NCI-H1694 (cell line): ENCODE measurements at regions not wholly inside any gene's neighbourhood (a gene's known extent, or its start where the extent isn't known, plus 50 kb on each side); places are given as distances from the start of the nearest gene placed in this dataset.

Experiments
- DNase-seq: peaks from one replicate; lab custom pipeline; 2025; lab: John Stamatoyannopoulos, UW

- DNase-seq, result no peak
Measured at GRCh38 chr6:113406048-113406695, 451.0 kb upstream of the MARCKS start.

GRCh38 chr6:113411011-113411410, 446.1 kb upstream of the MARCKS start:
- no peak for DNase-seq

GRCh38 chr6:113412589-113413357, 444.4 kb upstream of the MARCKS start:
- DNase-seq, result no peak

GRCh38 chr6:113414511-113414910, 442.6 kb upstream of the MARCKS start:
- DNase-seq, result peak; percentile 4

- DNase-seq, result no peak
Measured at GRCh38 chr6:113416170-113416569, 441.0 kb upstream of the MARCKS start.

- no peak for DNase-seq
Measured at GRCh38 chr6:113420290-113420689, 436.9 kb upstream of the MARCKS start.

- no peak for DNase-seq
Measured at GRCh38 chr6:113421997-113422396, 435.1 kb upstream of the MARCKS start.

GRCh38 chr6:113423956-113424355, 433.2 kb upstream of the MARCKS start:
- no peak for DNase-seq

- no peak for DNase-seq
Measured at GRCh38 chr6:113425977-113426660, 431.0 kb upstream of the MARCKS start.

GRCh38 chr6:113427617-113428016, 429.5 kb upstream of the MARCKS start:
- no peak for DNase-seq

- no peak for DNase-seq
Measured at GRCh38 chr6:113428702-113429101, 428.4 kb upstream of the MARCKS start.

GRCh38 chr6:113432521-113433334, 424.4 kb upstream of the MARCKS start:
- DNase-seq, result no peak

- no peak for DNase-seq
Measured at GRCh38 chr6:113433335-113433991, 423.7 kb upstream of the MARCKS start.

- no peak for DNase-seq
Measured at GRCh38 chr6:113434641-113435040, 422.5 kb upstream of the MARCKS start.

- no peak for DNase-seq
Measured at GRCh38 chr6:113437566-113437965, 419.6 kb upstream of the MARCKS start.

- no peak for DNase-seq
Measured at GRCh38 chr6:113439866-113440265, 417.3 kb upstream of the MARCKS start.

- no peak for DNase-seq
Measured at GRCh38 chr6:113442040-113442439, 415.1 kb upstream of the MARCKS start.

- DNase-seq, result no peak
Measured at GRCh38 chr6:113445201-113445600, 411.9 kb upstream of the MARCKS start.

GRCh38 chr6:113447088-113447831, 409.9 kb upstream of the MARCKS start:
- DNase-seq, result no peak

- no peak for DNase-seq
Measured at GRCh38 chr6:113449051-113449450, 408.1 kb upstream of the MARCKS start.

- DNase-seq, result no peak
Measured at GRCh38 chr6:113450061-113450465, 407.1 kb upstream of the MARCKS start.
